T-helper 17 cell (primary cell): ENCODE measurements at regions not wholly inside any gene's neighbourhood (a gene's known extent, or its start where the extent isn't known, plus 50 kb on each side); places are given as distances from the start of the nearest gene placed in this dataset.
"Not testable (repeated sequence)": the region's sequence is repeated elsewhere in the genome, so short reads cannot be mapped to it uniquely, and the experiment has no call there.

Experiments used
- ATAC-seq: fragments of 150-1000 bp; cut with Tn5 transposase; 2 replicates; pipeline ENCODE4 v1.10.0; 2021; ENCODE audit warnings: mild to moderate bottlenecking, moderate library complexity
- DNase-seq, 3 donors: peaks; one replicate each; pipeline versions ENCODE4 v3.0.0 to v3.0.0-alpha.2; 2020 to 2021
- H3K9me3 ChIP-seq: one replicate; pipeline ENCODE4 v1.7.0; 2013; ENCODE audit warnings: low read length, mild to moderate bottlenecking; ENCODE audit not compliant: control insufficient read depth, poor library complexity, severe bottlenecking
- H3K27ac Mint-ChIP-seq: one replicate; pipeline ENCODE4 v1.8.0; 2022; ENCODE audit warnings: mild to moderate bottlenecking, moderate library complexity, mixed read lengths
- H3K27me3 Mint-ChIP-seq: one replicate; pipeline ENCODE4 v1.8.0; 2022; ENCODE audit warnings: mixed read lengths
- H3K36me3 Mint-ChIP-seq: one replicate; pipeline ENCODE4 v1.8.0; 2022; ENCODE audit warnings: low read depth, mixed read lengths
- H3K4me1 Mint-ChIP-seq: one replicate; pipeline ENCODE4 v1.8.0; 2022; ENCODE audit warnings: mild to moderate bottlenecking, mixed read lengths
- H3K4me3 Mint-ChIP-seq: one replicate; pipeline ENCODE4 v1.8.0; 2022; ENCODE audit warnings: mild to moderate bottlenecking, moderate library complexity, mixed read lengths

DNA sequence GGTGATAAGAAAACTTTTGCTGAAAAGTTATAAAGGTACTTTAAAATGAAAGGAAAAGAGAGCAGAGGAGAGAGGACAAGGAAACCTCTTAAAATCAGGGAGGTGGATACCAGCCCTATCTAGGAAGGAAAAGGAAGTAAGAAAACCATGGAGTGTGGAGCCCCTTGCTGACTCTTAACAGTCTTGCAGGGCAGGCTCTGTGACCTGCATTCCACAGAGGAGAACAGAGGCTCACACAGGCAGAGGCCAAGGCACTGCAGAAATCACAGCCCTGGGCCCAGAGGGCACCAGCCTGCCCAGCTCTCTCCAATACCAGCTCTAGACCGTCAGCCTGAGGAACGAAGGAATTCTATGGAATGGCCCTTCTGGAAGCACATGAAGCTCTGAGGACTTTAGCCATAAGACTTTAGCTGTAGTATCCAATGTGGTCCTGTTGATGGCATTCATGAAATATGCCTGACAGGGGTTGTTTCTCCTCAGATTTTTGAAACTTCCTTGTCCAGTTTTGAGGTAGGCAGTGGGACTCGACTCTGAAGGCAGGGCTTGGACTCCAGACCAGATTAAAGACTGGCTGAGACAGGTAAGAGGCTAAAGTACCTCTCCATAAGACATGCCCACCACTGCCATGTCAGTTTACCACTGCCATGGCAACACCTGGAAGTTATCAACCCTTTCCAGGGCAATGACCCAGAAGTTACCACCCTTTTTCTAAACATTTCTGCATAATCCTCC, 216.3 kb downstream of the ANAPC1 start:
- no peaks in the 10 kb centered on the region for H3K27me3 Mint-ChIP-seq
- DNase-seq (no peak), ATAC-seq (no peak)
- H3K4me1 Mint-ChIP-seq = peaks cover 5% of the 10 kb centered on the region
- no peak overlapping the region for H3K4me3 Mint-ChIP-seq
- no peak overlapping the region for H3K27ac Mint-ChIP-seq
- no peaks in the 10 kb centered on the region for H3K9me3 ChIP-seq
- H3K36me3 Mint-ChIP-seq = no peaks in the 10 kb centered on the region

DNA sequence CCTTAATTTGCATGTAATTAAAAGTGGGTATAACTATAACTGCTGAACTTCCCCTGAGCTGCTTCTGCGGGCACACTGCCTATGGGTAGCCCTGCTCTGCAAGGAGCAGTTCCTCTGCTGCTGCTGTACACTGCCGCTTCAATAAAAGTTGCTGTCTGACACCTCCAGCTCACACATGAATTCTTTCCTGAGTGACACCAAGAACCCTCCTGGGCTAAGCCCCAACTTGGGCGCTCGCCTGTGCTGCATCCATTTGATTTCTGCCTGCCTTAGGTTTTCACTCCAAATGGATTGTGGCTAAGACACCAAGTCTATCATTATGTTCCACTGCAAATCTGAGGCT, 215.7 kb downstream of the ANAPC1 start:
- no peaks in the 10 kb centered on the region for H3K36me3 Mint-ChIP-seq
- H3K9me3 ChIP-seq = no peaks in the 10 kb centered on the region
- no peak overlapping the region for H3K4me3 Mint-ChIP-seq
- no peak overlapping the region for H3K27ac Mint-ChIP-seq
- no peak for DNase-seq
- no peak for ATAC-seq
- H3K4me1 Mint-ChIP-seq = peaks cover under 1% of the 10 kb centered on the region
- H3K27me3 Mint-ChIP-seq = no peaks in the 10 kb centered on the region

DNA sequence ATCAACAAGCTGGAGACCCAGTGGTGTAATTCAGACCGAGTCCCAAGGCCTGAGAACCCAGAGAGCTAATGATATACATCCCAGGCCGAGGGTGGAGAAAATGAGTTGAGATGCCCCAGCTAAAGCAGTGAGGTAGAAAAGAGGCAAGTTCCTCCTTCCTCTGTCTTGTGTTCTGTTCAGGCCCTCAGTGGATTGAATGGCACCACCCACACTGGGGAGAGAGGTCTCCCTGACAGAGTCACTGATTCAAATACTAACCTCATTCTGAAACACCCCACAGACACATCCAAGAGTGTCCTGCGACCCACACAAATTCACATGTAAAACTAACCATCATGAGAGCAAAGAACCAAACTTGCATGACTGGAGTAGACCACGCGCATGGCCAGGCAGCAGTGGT, 215.3 kb downstream of the ANAPC1 start:
- Mint-ChIP-seq H3K27me3 (no peaks in the 10 kb centered on the region), H3K4me3 (no peak overlapping the region), H3K36me3 (no peaks in the 10 kb centered on the region), H3K4me1 (no peaks in the 10 kb centered on the region), H3K27ac (no peak overlapping the region)
- H3K9me3 ChIP-seq = no peaks in the 10 kb centered on the region
- DNase-seq = no peak
- no peak for ATAC-seq

DNA sequence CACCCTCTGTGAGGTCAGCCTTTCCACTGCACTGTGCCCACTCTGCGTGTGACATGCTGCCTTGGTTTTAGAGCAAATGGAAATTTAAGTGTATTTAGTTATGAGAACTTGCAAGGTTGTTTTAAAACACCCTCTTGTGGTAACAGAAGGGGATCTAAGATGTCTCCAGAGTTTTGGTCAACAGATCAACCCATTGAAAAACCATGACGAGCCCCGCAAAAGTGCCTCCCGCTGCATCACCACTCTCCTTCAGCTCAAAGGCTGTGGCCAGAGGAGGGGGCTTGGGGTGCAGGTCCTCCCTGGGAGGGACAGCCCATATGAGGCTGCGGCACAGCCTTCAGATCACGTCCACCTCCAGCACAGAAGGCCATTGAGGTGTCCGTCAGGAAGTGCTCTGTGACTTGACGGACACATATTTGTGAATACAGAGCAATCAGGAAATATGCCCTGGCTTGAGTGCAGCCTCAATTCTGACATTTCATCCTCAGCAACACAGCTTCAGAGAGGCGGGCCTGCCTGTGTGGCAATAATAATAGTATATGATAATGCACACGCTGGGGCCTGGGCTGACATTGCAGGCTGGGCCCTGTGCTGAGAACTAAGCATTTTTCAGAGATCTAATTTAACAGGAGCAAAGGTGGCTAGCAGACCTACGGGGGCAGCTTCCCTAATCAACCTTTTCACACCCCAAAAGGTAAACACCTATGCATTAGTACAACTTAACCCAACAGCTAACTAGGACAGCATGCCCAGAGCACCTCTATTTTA, 213.9 kb downstream of the ANAPC1 start:
- H3K4me3 Mint-ChIP-seq = no peak overlapping the region
- no peak overlapping the region for H3K27ac Mint-ChIP-seq

GRCh38 chr2:111670776-111671175, 213.2 kb downstream of the ANAPC1 start:
- no peaks in the 10 kb centered on the region for H3K36me3 Mint-ChIP-seq

More for the DNA sequence above, 213.9 kb downstream of the ANAPC1 start:
- Mint-ChIP-seq H3K27me3 (no peaks in the 10 kb centered on the region), H3K4me1 (no peaks in the 10 kb centered on the region), H3K36me3 (no peaks in the 10 kb centered on the region)
- DNase-seq (no peak), ATAC-seq (no peak)
- H3K9me3 ChIP-seq = no peaks in the 10 kb centered on the region

DNA sequence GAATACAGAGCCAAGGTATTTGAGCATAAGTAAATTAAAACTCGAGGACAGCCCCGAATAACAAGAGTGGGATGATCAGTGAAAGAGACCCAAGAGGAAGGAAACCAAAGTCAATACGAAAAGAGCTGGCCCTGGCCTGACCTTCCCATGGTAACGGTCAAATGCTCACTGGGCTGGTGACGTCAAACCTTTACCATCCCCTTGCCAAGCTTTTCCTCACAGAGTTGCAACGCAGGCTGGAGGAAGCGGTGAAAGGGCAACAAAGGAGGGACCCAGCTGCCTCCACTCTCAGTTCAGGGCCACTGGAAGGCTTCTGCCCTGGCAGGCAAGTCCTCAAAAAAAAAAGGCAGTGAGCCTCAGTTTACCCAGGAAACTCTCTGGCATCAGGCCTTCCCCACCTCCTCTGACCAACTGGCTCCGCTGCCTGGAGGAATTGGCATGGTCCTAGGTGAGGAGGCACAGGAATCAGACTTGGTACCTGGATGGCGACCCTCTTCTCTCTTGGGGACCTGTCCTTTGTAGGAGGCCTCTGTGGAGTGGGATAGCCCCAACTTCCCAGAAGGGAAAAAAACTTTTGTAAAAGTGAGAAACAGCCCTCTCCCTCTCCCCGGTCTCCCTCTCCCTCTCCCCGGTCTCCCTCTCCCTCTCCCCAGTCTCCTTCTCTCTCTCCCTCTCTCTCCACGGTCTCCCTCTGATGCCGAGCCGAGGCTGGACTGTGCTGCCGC, 212.4 kb downstream of the ANAPC1 start:
- H3K4me3 Mint-ChIP-seq = no peak overlapping the region
- no peaks in the 10 kb centered on the region for H3K27me3 Mint-ChIP-seq
- ATAC-seq (no peak), DNase-seq (no peak)
- no peaks in the 10 kb centered on the region for H3K9me3 ChIP-seq
- no peaks in the 10 kb centered on the region for H3K4me1 Mint-ChIP-seq
- H3K36me3 Mint-ChIP-seq = no peaks in the 10 kb centered on the region
- H3K27ac Mint-ChIP-seq = no peak overlapping the region

More at GRCh38 chr2:111670776-111671175, 213.2 kb downstream of the ANAPC1 start:
- Mint-ChIP-seq H3K4me1 (no peaks in the 10 kb centered on the region), H3K27me3 (no peaks in the 10 kb centered on the region), H3K27ac (no peak overlapping the region), H3K4me3 (no peak overlapping the region)
- no peak for ATAC-seq
- no peak for DNase-seq
- no peaks in the 10 kb centered on the region for H3K9me3 ChIP-seq

- not testable (repeated sequence) for ATAC-seq
Observed at GRCh38 chr2:111672641-111673040, 211.4 kb downstream of the ANAPC1 start.

DNA sequence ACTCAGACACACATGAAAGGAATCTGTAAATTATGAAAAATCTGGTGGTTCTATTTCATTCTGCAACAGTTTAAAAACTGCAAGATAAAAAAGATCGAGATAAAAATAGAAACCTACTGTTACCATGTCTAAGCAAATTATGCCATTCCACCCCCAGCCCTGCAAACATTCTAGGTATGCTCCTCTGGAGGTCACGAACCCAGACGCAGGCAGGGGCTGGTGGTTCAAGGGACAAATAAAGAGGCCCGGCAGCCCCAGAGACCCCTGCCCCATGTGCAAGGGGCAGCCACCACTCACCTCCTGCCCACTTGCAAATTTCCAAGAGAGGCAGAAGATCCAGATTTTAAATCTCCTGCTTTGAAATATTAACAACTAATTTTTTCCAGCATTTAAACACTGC, 210.5 kb downstream of the ANAPC1 start:
- peaks cover 3% of the 10 kb centered on the region for H3K4me1 Mint-ChIP-seq
- H3K4me3 Mint-ChIP-seq = no peak overlapping the region
- H3K27me3 Mint-ChIP-seq = no peaks in the 10 kb centered on the region
- ATAC-seq = no peak
- no peak for DNase-seq
- H3K9me3 ChIP-seq = no peaks in the 10 kb centered on the region
- H3K27ac Mint-ChIP-seq = no peak overlapping the region
- H3K36me3 Mint-ChIP-seq = no peaks in the 10 kb centered on the region

More at GRCh38 chr2:111672641-111673040, 211.4 kb downstream of the ANAPC1 start:
- not testable (repeated sequence) for H3K9me3 ChIP-seq, H3K27ac Mint-ChIP-seq, H3K4me3 Mint-ChIP-seq, DNase-seq, H3K27me3 Mint-ChIP-seq, H3K36me3 Mint-ChIP-seq, H3K4me1 Mint-ChIP-seq

- ATAC-seq = no peak
- H3K9me3 ChIP-seq = no peaks in the 10 kb centered on the region
- Mint-ChIP-seq H3K27ac (no peak overlapping the region), H3K4me3 (no peak overlapping the region), H3K4me1 (peaks cover 3% of the 10 kb centered on the region), H3K27me3 (no peaks in the 10 kb centered on the region), H3K36me3 (no peaks in the 10 kb centered on the region)
- DNase-seq = no peak
Observed at GRCh38 chr2:111675419-111676194, 208.4 kb downstream of the ANAPC1 start.

DNA sequence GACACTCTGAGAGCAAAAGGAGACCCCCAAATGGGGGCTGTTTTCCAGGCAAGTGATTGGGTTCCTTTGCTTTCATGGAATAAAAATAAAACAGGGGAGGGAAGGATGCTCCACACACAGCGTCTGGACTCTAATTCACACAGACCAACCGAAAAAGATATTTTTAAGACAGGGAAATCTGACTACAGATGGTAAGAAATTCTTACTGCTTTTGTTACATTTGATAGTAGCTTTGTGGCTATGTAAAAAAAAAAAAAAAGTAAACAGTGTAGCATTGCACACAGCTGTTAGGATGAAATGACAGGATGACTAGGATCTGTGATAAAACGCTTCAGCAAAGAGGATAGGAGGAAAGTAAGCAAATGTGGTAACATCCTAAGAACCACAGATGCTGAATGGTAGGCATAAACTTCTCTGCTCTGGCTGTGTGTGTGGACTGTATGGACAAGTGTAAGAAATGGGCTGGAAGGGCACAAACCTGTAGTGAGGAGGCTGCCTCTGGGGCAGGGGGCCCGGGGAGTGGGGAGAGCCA, 207.6 kb downstream of the ANAPC1 start:
- H3K9me3 ChIP-seq = no peaks in the 10 kb centered on the region
- H3K27me3 Mint-ChIP-seq = no peaks in the 10 kb centered on the region
- ATAC-seq = no peak
- H3K27ac Mint-ChIP-seq = no peak overlapping the region
- no peaks in the 10 kb centered on the region for H3K36me3 Mint-ChIP-seq
- no peak overlapping the region for H3K4me3 Mint-ChIP-seq
- no peak for DNase-seq
- H3K4me1 Mint-ChIP-seq = peaks cover 3% of the 10 kb centered on the region

GRCh38 chr2:111678161-111678560, 205.8 kb downstream of the ANAPC1 start:
- H3K9me3 ChIP-seq = no peaks in the 10 kb centered on the region
- Mint-ChIP-seq H3K4me1 (peaks cover 3% of the 10 kb centered on the region), H3K36me3 (no peaks in the 10 kb centered on the region), H3K27me3 (no peaks in the 10 kb centered on the region), H3K27ac (no peak overlapping the region), H3K4me3 (no peak overlapping the region)
- no peak for ATAC-seq
- no peak for DNase-seq

DNA sequence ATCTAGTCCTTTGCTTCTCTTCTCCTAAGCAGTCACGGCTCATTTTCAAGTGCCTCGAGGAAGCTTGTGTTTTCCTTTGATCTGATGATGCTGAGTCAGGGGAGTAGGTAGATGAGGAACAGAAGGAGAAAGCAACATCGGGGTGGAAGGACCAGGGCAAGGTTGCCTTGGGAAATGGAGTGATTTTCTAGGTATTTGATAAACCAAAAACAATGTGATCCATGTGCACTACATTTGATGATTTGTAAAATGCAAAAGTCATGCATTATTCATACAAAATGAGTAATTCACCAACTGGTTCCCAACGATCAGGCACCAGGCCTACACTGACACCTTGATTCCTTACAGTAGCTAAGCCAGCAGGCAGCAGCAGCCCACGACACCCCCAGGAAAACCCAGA, 205.3 kb downstream of the ANAPC1 start:
- H3K27ac Mint-ChIP-seq = no peak overlapping the region
- H3K9me3 ChIP-seq = no peaks in the 10 kb centered on the region
- ATAC-seq (no peak), DNase-seq (no peak)
- no peak overlapping the region for H3K4me3 Mint-ChIP-seq
- H3K27me3 Mint-ChIP-seq = no peaks in the 10 kb centered on the region
- H3K36me3 Mint-ChIP-seq = no peaks in the 10 kb centered on the region
- H3K4me1 Mint-ChIP-seq = peaks cover 3% of the 10 kb centered on the region

GRCh38 chr2:111679202-111679601, 204.8 kb downstream of the ANAPC1 start:
- H3K27me3 Mint-ChIP-seq = no peaks in the 10 kb centered on the region
- H3K4me1 Mint-ChIP-seq = peaks cover 3% of the 10 kb centered on the region
- ATAC-seq (no peak), DNase-seq (no peak)
- no peaks in the 10 kb centered on the region for H3K36me3 Mint-ChIP-seq
- no peaks in the 10 kb centered on the region for H3K9me3 ChIP-seq
- no peak overlapping the region for H3K27ac Mint-ChIP-seq
- H3K4me3 Mint-ChIP-seq = no peak overlapping the region
